Naive thymus-derived CD8-positive, alpha-beta T cell (primary cell): ENCODE measurements at regions not wholly inside any gene's neighbourhood (a gene's known extent, or its start where the extent isn't known, plus 50 kb on each side); places are given as distances from the start of the nearest gene placed in this dataset.

ENCODE experiments used
- ATAC-seq, 2 donors: fragments of 150-1000 bp; cut with Tn5 transposase in 1 of 2; sonication (Bioruptor Pico), chemical (Tn5 transposase) in 1 of 2; 1 replicate in 1 of 2; 2 replicates in 1 of 2; pipeline ENCODE4 v1.10.0; 2021; ENCODE audit warnings: mild to moderate bottlenecking in 2 of 2, moderate library complexity in 2 of 2
- POLR2A ChIA-PET: fragments of 350-600 bp; sonication (Branson Sonifier 250); formaldehyde crosslinking; loops from one replicate; lab custom pipeline; 2021; ENCODE audit warnings: antibody characterized with exemption; lab: Charles Lee
- DNase-seq, 10 donors: peaks; one replicate each; pipeline versions ENCODE4 v3.0.0 to v3.0.0-alpha.2; 2020 to 2022
- H3K27ac Mint-ChIP-seq, 10 donors: one replicate each; pipeline ENCODE4 v1.8.0; 2020 to 2022; ENCODE audit warnings: mild to moderate bottlenecking in 10 of 10, mixed read lengths in 10 of 10, moderate library complexity in 4 of 10, inconsistent platforms in 1 of 10
- H3K27me3 Mint-ChIP-seq, 5 donors: one replicate each; pipeline ENCODE4 v1.8.0; 2021 to 2022; ENCODE audit warnings: mixed read lengths in 5 of 5
- H3K36me3 Mint-ChIP-seq, 3 donors: one replicate each; pipeline ENCODE4 v1.8.0; 2020 to 2022; ENCODE audit warnings: mixed read lengths in 3 of 3, mild to moderate bottlenecking in 2 of 3, inconsistent platforms in 1 of 3
- H3K4me1 Mint-ChIP-seq, 4 donors: one replicate each; pipeline ENCODE4 v1.8.0; 2021 to 2022; ENCODE audit warnings: mixed read lengths in 4 of 4
- H3K4me3 Mint-ChIP-seq, 10 donors: one replicate each; pipeline ENCODE4 v1.8.0; 2020 to 2022; ENCODE audit warnings: mild to moderate bottlenecking in 10 of 10, mixed read lengths in 10 of 10, moderate library complexity in 6 of 10, inconsistent platforms in 1 of 10
- H3K9me3 Mint-ChIP-seq, 9 donors: one replicate each; pipeline ENCODE4 v1.8.0; 2020 to 2022; ENCODE audit warnings: mixed read lengths in 9 of 9, mild to moderate bottlenecking in 3 of 9, inconsistent platforms in 1 of 9, moderate library complexity in 1 of 9

GRCh38 chr6:4323322-4323721, 187.9 kb upstream of the ECI2 start:
- H3K4me1 Mint-ChIP-seq, result peaks cover 0 to 2% (median 0%) of the 10 kb centered on the region in 4 donors
- POLR2A ChIA-PET, result no interaction called here
- no peak overlapping the region for H3K4me3 Mint-ChIP-seq

GRCh38 chr6:4322846-4323309, 187.5 kb upstream of the ECI2 start:
- Mint-ChIP-seq H3K36me3 (no peaks in the 10 kb centered on the region), H3K27ac (no peak overlapping the region), H3K4me3 (no peak overlapping the region), H3K27me3 (peaks cover 13 to 58% (median 24%) of the 10 kb centered on the region in 5 donors), H3K4me1 (peaks cover 0 to 6% (median 0%) of the 10 kb centered on the region in 4 donors), H3K9me3 (peaks cover 0 to 3% (median 0%) of the 10 kb centered on the region in 9 donors)
- DNase-seq, result no peak
- no peak for ATAC-seq
- POLR2A ChIA-PET, result no interaction called here

More at GRCh38 chr6:4323322-4323721, 187.9 kb upstream of the ECI2 start:
- ATAC-seq (no peak), DNase-seq (no peak)
- no peak overlapping the region for H3K27ac Mint-ChIP-seq
- H3K36me3 Mint-ChIP-seq, result no peaks in the 10 kb centered on the region
- peaks cover 11 to 53% (median 19%) of the 10 kb centered on the region in 5 donors for H3K27me3 Mint-ChIP-seq
- peaks cover 0 to 4% (median 0%) of the 10 kb centered on the region in 9 donors for H3K9me3 Mint-ChIP-seq

- Mint-ChIP-seq H3K27me3 (peaks cover 14 to 59% (median 25%) of the 10 kb centered on the region in 5 donors), H3K36me3 (no peaks in the 10 kb centered on the region), H3K27ac (no peak overlapping the region), H3K9me3 (peaks cover 0 to 3% (median 0%) of the 10 kb centered on the region in 9 donors), H3K4me1 (peaks cover 0 to 10% (median 0%) of the 10 kb centered on the region in 4 donors), H3K4me3 (no peak overlapping the region)
- ATAC-seq (no peak), DNase-seq (no peak)
- POLR2A ChIA-PET, result no interaction called here
These were observed 186.9 kb upstream of the ECI2 start for GRCh38 chr6:4322134-4322845.

GRCh38 chr6:4320860-4321259, 185.5 kb upstream of the ECI2 start:
- H3K27ac Mint-ChIP-seq, result no peak overlapping the region
- ATAC-seq, result no peak
- H3K36me3 Mint-ChIP-seq, result no peaks in the 10 kb centered on the region
- H3K4me1 Mint-ChIP-seq, result peaks cover 0 to 18% (median 2%) of the 10 kb centered on the region in 4 donors
- DNase-seq, result no peak
- peaks cover 8 to 58% (median 23%) of the 10 kb centered on the region in 5 donors for H3K27me3 Mint-ChIP-seq
- POLR2A ChIA-PET, result no interaction called here
- peaks cover 0 to 3% (median 0%) of the 10 kb centered on the region in 9 donors for H3K9me3 Mint-ChIP-seq
- H3K4me3 Mint-ChIP-seq, result no peak overlapping the region

- DNase-seq (no peak), ATAC-seq (no peak)
- POLR2A ChIA-PET, result no interaction called here
- Mint-ChIP-seq H3K27ac (no peak overlapping the region), H3K27me3 (peaks cover 8 to 65% (median 28%) of the 10 kb centered on the region in 5 donors), H3K9me3 (peaks cover 0 to 6% (median 0%) of the 10 kb centered on the region in 9 donors), H3K4me3 (no peak overlapping the region), H3K36me3 (no peaks in the 10 kb centered on the region), H3K4me1 (peaks cover 0 to 18% (median 2%) of the 10 kb centered on the region in 4 donors)
These were observed 184.8 kb upstream of the ECI2 start for GRCh38 chr6:4319981-4320683.

GRCh38 chr6:4318321-4318720, 182.9 kb upstream of the ECI2 start:
- DNase-seq (no peak), ATAC-seq (no peak)
- no peak overlapping the region for H3K27ac Mint-ChIP-seq
- peaks cover 0 to 18% (median 2%) of the 10 kb centered on the region in 4 donors for H3K4me1 Mint-ChIP-seq
- POLR2A ChIA-PET, result no interaction called here
- H3K4me3 Mint-ChIP-seq, result no peak overlapping the region
- peaks cover 8 to 57% (median 25%) of the 10 kb centered on the region in 5 donors for H3K27me3 Mint-ChIP-seq
- H3K9me3 Mint-ChIP-seq, result peaks cover 2 to 15% (median 9%) of the 10 kb centered on the region in 9 donors
- no peaks in the 10 kb centered on the region for H3K36me3 Mint-ChIP-seq

- peaks cover 0 to 10% (median 0%) of the 10 kb centered on the region in 3 donors for H3K36me3 Mint-ChIP-seq
- DNase-seq (no peak), ATAC-seq (no peak)
- H3K4me3 Mint-ChIP-seq, result peak overlapping the region in 1 of 10 donors; percentile 53
- peaks cover 0 to 18% (median 2%) of the 10 kb centered on the region in 4 donors for H3K4me1 Mint-ChIP-seq
- POLR2A ChIA-PET, result no interaction called here
- H3K27ac Mint-ChIP-seq, result no peak overlapping the region
- H3K9me3 Mint-ChIP-seq, result peaks cover 2 to 29% (median 18%) of the 10 kb centered on the region in 9 donors
- peaks cover 7 to 43% (median 17%) of the 10 kb centered on the region in 5 donors for H3K27me3 Mint-ChIP-seq
These were observed 181.6 kb upstream of the ECI2 start for GRCh38 chr6:4316867-4317400.

GRCh38 chr6:4314201-4314707, 178.9 kb upstream of the ECI2 start:
- POLR2A ChIA-PET, result no interaction called here
- Mint-ChIP-seq H3K4me1 (peaks cover 0 to 18% (median 2%) of the 10 kb centered on the region in 4 donors), H3K36me3 (peaks cover 0 to 30% (median 2%) of the 10 kb centered on the region in 3 donors), H3K27me3 (peaks cover 5 to 33% (median 17%) of the 10 kb centered on the region in 5 donors), H3K27ac (no peak overlapping the region), H3K4me3 (no peak overlapping the region), H3K9me3 (peaks cover 10 to 52% (median 38%) of the 10 kb centered on the region in 9 donors)
- ATAC-seq, result no peak
- no peak for DNase-seq

- ATAC-seq, result no peak
- H3K9me3 Mint-ChIP-seq, result peaks cover 10 to 52% (median 38%) of the 10 kb centered on the region in 9 donors
- H3K36me3 Mint-ChIP-seq, result peaks cover 0 to 30% (median 2%) of the 10 kb centered on the region in 3 donors
These were observed 177.8 kb upstream of the ECI2 start for GRCh38 chr6:4313044-4313686.

GRCh38 chr6:4311976-4312860, 176.8 kb upstream of the ECI2 start:
- ATAC-seq (no peak), DNase-seq (no peak)
- peaks cover 0 to 7% (median 2%) of the 10 kb centered on the region in 4 donors for H3K4me1 Mint-ChIP-seq
- H3K9me3 Mint-ChIP-seq, result peaks cover 10 to 52% (median 39%) of the 10 kb centered on the region in 9 donors
- H3K4me3 Mint-ChIP-seq, result no peak overlapping the region
- POLR2A ChIA-PET, result no interaction called here
- peaks cover 0 to 30% (median 2%) of the 10 kb centered on the region in 3 donors for H3K36me3 Mint-ChIP-seq
- H3K27ac Mint-ChIP-seq, result no peak overlapping the region
- H3K27me3 Mint-ChIP-seq, result peaks cover 4 to 23% (median 13%) of the 10 kb centered on the region in 5 donors

More at GRCh38 chr6:4313044-4313686, 177.8 kb upstream of the ECI2 start:
- DNase-seq, result no peak
- Mint-ChIP-seq H3K4me1 (peaks cover 0 to 15% (median 2%) of the 10 kb centered on the region in 4 donors), H3K27me3 (peaks cover 3 to 22% (median 12%) of the 10 kb centered on the region in 5 donors), H3K4me3 (no peak overlapping the region), H3K27ac (no peak overlapping the region)
- POLR2A ChIA-PET, result no interaction called here

- Mint-ChIP-seq H3K4me3 (no peak overlapping the region), H3K27me3 (peaks cover 9 to 29% (median 15%) of the 10 kb centered on the region in 5 donors), H3K4me1 (no peaks in the 10 kb centered on the region), H3K9me3 (peaks cover 10 to 51% (median 38%) of the 10 kb centered on the region in 9 donors), H3K36me3 (peaks cover 0 to 30% (median 2%) of the 10 kb centered on the region in 3 donors), H3K27ac (no peak overlapping the region)
- no peak for ATAC-seq
- no peak for DNase-seq
- POLR2A ChIA-PET, result no interaction called here
These were observed 174.2 kb upstream of the ECI2 start for GRCh38 chr6:4309540-4309939.
